Neutrophil (primary cell): ENCODE measurements at regions not wholly inside any gene's neighbourhood (a gene's known extent, or its start where the extent isn't known, plus 50 kb on each side); places are given as distances from the start of the nearest gene placed in this dataset.

ENCODE experiments used
- H3K27ac ChIP-seq: fragments of 200-600 bp; sonication (generic); 2 replicates; pipeline ENCODE4 v1.5.1; 2016; ENCODE audit warnings: mild to moderate bottlenecking, moderate library complexity
- H3K27me3 ChIP-seq: fragments of 200-600 bp; sonication (generic); 2 replicates; pipeline ENCODE4 v1.6.0; 2016; ENCODE audit warnings: mild to moderate bottlenecking
- H3K36me3 ChIP-seq: fragments of 200-600 bp; sonication (generic); 2 replicates; pipeline ENCODE4 v1.5.1; 2017
- H3K4me1 ChIP-seq, 2 experiments: fragments of 200-600 bp in 1 of 2; sonication (generic) in 1 of 2; 1 replicate in 1 of 2; 2 replicates in 1 of 2; pipeline versions ENCODE4 v1.5.1 to v1.6.1; 2013 to 2016; ENCODE audit warnings: low read depth in 1 of 2, low read length in 1 of 2, mild to moderate bottlenecking in 1 of 2, moderate library complexity in 1 of 2; ENCODE audit not compliant: control insufficient read depth in 1 of 2, insufficient read depth in 1 of 2
- H3K4me3 ChIP-seq, 2 experiments: fragments of 200-600 bp in 1 of 2; sonication (generic) in 1 of 2; 1 replicate in 1 of 2; 2 replicates in 1 of 2; pipeline ENCODE4 v1.5.1; 2013 to 2016; ENCODE audit warnings: low read depth in 1 of 2, low read length in 1 of 2, mild to moderate bottlenecking in 1 of 2, moderate library complexity in 1 of 2
- H3K9me3 ChIP-seq: fragments of 200-600 bp; sonication (generic); 2 replicates; pipeline ENCODE4 v1.5.1; 2016
- CTCF ChIP-seq: fragments of 200-600 bp; sonication (generic); IDR thresholded peaks from 2 replicates; pipeline ENCODE4 v1.5.1; 2016; ENCODE audit warnings: antibody characterized with exemption

GRCh38 chr2:160609346-160609745, 115.7 kb upstream of the RBMS1 start:
- Histone ChIP-seq H3K4me1 (no peaks in the 10 kb centered on the region), H3K36me3 (no peaks in the 10 kb centered on the region), H3K4me3 (no peak overlapping the region), H3K9me3 (no peaks in the 10 kb centered on the region), H3K27me3 (no peaks in the 10 kb centered on the region), H3K27ac (no peak overlapping the region)
- no peak for TF ChIP-seq CTCF

GRCh38 chr2:160610041-160610440, 116.4 kb upstream of the RBMS1 start:
- Histone ChIP-seq H3K27ac (no peak overlapping the region), H3K36me3 (no peaks in the 10 kb centered on the region), H3K27me3 (no peaks in the 10 kb centered on the region), H3K9me3 (no peaks in the 10 kb centered on the region), H3K4me3 (no peak overlapping the region), H3K4me1 (no peaks in the 10 kb centered on the region)
- TF ChIP-seq CTCF: no peak

- H3K4me3 ChIP-seq: no peak overlapping the region
- H3K27ac ChIP-seq: no peak overlapping the region
- no peaks in the 10 kb centered on the region for H3K27me3 ChIP-seq
- no peaks in the 10 kb centered on the region for H3K9me3 ChIP-seq
- H3K36me3 ChIP-seq: no peaks in the 10 kb centered on the region
- H3K4me1 ChIP-seq: no peaks in the 10 kb centered on the region
- no peak for TF ChIP-seq CTCF
These were observed 118.8 kb upstream of the RBMS1 start for GRCh38 chr2:160612266-160612856.

- Histone ChIP-seq H3K9me3 (no peaks in the 10 kb centered on the region), H3K27ac (no peak overlapping the region), H3K4me3 (no peak overlapping the region), H3K4me1 (no peaks in the 10 kb centered on the region), H3K36me3 (no peaks in the 10 kb centered on the region), H3K27me3 (no peaks in the 10 kb centered on the region)
- no peak for TF ChIP-seq CTCF
These were observed 120.0 kb upstream of the RBMS1 start for GRCh38 chr2:160613466-160614153.

- Histone ChIP-seq H3K9me3 (no peaks in the 10 kb centered on the region), H3K36me3 (no peaks in the 10 kb centered on the region), H3K4me1 (no peaks in the 10 kb centered on the region), H3K27ac (no peak overlapping the region), H3K4me3 (no peak overlapping the region), H3K27me3 (no peaks in the 10 kb centered on the region)
- no peak for TF ChIP-seq CTCF
These were observed 120.8 kb upstream of the RBMS1 start for GRCh38 chr2:160614391-160614790.
